GM19463 (cell line): ENCODE measurements at regions not wholly inside any gene's neighbourhood (a gene's known extent, or its start where the extent isn't known, plus 50 kb on each side); places are given as distances from the start of the nearest gene placed in this dataset.

Source experiments
- ATAC-seq: cut with Tn5 transposase; IDR thresholded peaks from one replicate; pipeline ENCODE4 v1.9.1; 2021; ENCODE audit warnings: mild to moderate bottlenecking, moderate library complexity; ENCODE audit not compliant: unreplicated experiment

GRCh38 chr2:234438305-234438977 lies 58.4 kb downstream of the ARL4C start:
- ATAC-seq: no peak

GRCh38 chr2:234437642-234438304 lies 59.1 kb downstream of the ARL4C start:
- no peak for ATAC-seq

GRCh38 chr2:234436482-234436837 lies 60.4 kb downstream of the ARL4C start:
- ATAC-seq: no peak

DNA sequence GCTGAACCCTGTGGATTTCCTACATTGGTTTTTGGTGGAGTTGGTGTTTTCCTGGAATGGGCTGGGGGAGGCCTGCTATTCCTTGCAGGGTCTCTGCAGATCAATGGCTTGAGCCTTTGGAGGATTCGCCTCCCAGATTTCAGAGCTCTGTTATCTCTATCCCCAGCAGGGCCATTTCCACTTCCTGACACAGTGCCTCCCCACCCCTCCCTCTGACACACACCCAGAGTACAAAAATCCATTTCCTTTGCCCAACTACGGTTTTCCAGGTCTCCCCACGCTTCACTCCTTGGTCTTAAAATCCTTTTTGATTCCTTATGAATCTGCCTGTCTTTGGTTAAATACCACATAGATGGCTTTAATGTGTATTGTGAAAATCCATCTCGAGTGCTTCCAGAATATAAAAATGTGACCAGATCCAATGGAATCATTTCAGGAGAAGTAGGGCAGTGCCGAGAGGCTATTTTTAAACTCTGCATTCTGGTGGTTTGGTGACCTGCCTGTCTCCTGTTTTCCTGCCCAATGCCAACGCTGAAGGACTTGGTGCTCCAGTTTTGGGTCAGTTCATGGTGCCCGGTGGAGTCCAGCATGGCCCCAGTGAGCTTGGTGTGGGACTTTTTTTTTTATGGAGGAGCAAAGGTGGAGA lies 60.9 kb downstream of the ARL4C start:
- no peak for ATAC-seq

GRCh38 chr2:234433201-234433600 lies 63.7 kb downstream of the ARL4C start:
- no peak for ATAC-seq

- no peak for ATAC-seq
These were observed 66.0 kb downstream of the ARL4C start for GRCh38 chr2:234430871-234431270.

- no peak for ATAC-seq
These were observed 67.6 kb downstream of the ARL4C start for GRCh38 chr2:234429265-234429664.

- ATAC-seq: no peak
These were observed 69.5 kb downstream of the ARL4C start for GRCh38 chr2:234427081-234428061.

GRCh38 chr2:234426616-234427015 lies 70.3 kb downstream of the ARL4C start:
- no peak for ATAC-seq

GRCh38 chr2:234425639-234426603 lies 71.0 kb downstream of the ARL4C start:
- ATAC-seq: peak; percentile 90

GRCh38 chr2:234423884-234424283 lies 73.0 kb downstream of the ARL4C start:
- no peak for ATAC-seq

- no peak for ATAC-seq
These were observed 73.9 kb downstream of the ARL4C start for GRCh38 chr2:234422981-234423431.

GRCh38 chr2:234422273-234422732 lies 74.6 kb downstream of the ARL4C start:
- ATAC-seq: no peak

DNA sequence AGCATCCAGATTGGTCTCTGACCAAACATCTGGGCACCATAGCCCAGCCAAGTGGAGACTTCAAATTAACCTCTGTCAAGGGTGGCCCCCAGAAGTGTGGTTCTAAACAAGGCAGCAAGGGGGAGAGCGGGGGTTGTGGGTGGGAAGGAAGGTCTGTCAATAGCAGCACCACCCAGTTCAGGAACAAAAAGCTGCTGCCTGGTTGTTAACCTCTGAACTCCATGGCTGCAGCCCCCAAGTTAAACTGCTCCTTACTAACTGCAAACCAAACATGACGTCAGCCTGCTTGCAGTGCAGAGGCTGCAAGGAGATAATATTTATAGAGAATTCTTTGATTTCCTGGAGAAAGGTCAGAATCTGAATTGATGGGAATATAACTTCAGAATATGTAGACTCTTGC lies 76.5 kb downstream of the ARL4C start:
- no peak for ATAC-seq

DNA sequence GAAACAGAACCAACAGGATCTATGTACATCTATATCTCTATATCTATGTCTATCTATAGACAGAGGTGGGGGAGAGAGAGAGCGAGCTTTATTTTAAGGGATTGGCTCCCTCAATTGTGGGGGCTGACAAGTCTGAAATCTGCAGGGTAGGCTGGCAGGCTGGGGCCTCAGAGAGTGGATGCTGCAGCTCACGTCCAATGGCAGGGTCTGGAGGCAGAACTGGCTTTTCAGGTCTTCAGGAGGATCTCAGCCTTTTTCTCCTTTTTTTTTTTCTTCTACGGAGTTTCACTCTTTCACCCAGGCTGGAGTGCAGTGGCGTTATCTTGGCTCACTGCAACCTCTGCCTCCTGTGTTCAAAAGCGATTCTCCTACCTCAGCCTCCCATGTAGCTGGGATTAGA lies 77.2 kb downstream of the ARL4C start:
- no peak for ATAC-seq

DNA sequence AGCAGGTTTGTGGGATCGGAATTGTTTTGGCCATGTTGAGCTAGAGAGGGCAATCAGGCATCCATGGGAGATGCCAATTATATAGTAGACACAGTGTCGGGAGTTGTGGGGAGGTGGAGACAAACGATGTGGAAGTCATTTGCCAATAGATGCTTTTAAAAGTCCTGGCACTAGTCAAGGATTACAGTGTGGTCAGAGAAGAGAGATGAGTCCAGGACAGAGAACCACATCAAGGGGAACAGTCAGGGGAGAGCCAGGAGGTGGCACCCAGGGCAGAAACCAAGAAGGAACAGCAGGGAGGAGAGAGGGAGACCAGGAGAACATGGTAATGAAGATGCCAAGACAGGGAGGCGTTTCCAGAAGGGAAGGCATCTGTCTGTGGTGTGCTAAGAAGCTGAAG lies 81.2 kb downstream of the ARL4C start:
- no peak for ATAC-seq

- ATAC-seq: no peak
These were observed 82.3 kb downstream of the ARL4C start for GRCh38 chr2:234414596-234414995.

DNA sequence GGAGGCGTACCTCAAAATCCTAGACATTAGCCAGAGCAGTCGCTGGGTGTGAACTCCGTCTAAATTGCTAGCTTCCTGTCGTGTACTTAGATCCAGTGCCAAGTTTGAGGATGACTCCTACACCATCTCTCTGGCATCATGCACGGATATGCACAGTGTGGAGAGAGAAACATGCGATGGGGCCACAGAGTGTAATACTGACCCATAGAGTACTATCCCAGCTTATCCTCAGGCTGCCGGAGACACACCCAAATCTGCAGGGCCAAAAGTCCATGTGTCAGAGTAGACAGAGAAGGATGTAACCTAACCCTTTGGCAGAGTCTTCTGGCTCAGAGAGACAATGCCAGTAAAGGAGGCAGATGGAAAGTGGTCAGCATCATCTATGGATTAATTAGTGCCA lies 84.2 kb downstream of the ARL4C start:
- ATAC-seq: no peak

DNA sequence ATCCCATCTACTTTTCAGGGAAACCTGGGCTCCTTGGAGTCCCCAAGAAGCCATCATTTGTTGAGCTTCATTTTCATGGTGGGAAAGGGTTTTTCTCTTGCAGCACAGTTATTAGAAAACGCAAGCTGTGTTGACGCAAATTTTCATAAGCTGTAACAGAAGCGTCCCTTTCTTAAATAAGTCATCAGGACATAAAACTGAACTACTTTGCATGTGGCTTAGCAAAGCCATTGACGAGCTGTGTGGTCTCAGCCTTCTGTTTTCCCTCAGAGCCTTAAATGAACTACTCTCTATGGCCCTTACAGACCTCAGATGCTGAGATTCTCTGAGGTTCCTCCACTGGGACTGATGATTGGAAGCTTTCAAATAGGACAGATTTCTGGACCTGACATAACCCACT lies 85.1 kb downstream of the ARL4C start:
- ATAC-seq: peak; percentile 93

GRCh38 chr2:234410526-234410925 lies 86.4 kb downstream of the ARL4C start:
- ATAC-seq: no peak
